Calu3 (cell line): ENCODE measurements at regions not wholly inside any gene's neighbourhood (a gene's known extent, or its start where the extent isn't known, plus 50 kb on each side); places are given as distances from the start of the nearest gene placed in this dataset.
"Not testable (repeated sequence)": the region's sequence is repeated elsewhere in the genome, so short reads cannot be mapped to it uniquely, and the experiment has no call there.

Experiments
- BruUV-seq: library from RNA; stranded (reverse); fragments of 400-500 nt; replicated peaks from 2 replicates; lab custom pipeline; 2021; lab: Mats Ljungman, UMichigan
- CTCF ChIA-PET: fragments of 300-600 bp; sonication (Branson Sonifier 250); formaldehyde crosslinking; loops from one replicate; lab custom pipeline; 2022; ENCODE audit warnings: antibody characterized with exemption; lab: Charles Lee
- DNase-seq: peaks from one replicate; pipeline ENCODE4 v3.0.0; 2022
- H3K27ac Mint-ChIP-seq: one replicate; pipeline ENCODE4 v1.8.0; 2022; ENCODE audit warnings: mixed read lengths; ENCODE audit not compliant: unreplicated experiment
- H3K27me3 Mint-ChIP-seq: one replicate; pipeline ENCODE4 v1.8.0; 2022; ENCODE audit warnings: mixed read lengths; ENCODE audit not compliant: unreplicated experiment
- H3K36me3 Mint-ChIP-seq: one replicate; pipeline ENCODE4 v1.8.0; 2022; ENCODE audit warnings: mild to moderate bottlenecking, moderate library complexity, mixed read lengths; ENCODE audit not compliant: insufficient read depth, unreplicated experiment
- H3K4me1 Mint-ChIP-seq: one replicate; pipeline ENCODE4 v1.8.0; 2022; ENCODE audit warnings: mild to moderate bottlenecking, low read depth, mixed read lengths; ENCODE audit not compliant: unreplicated experiment
- H3K4me3 Mint-ChIP-seq: one replicate; pipeline ENCODE4 v1.8.0; 2022; ENCODE audit warnings: mild to moderate bottlenecking, low read depth, moderate library complexity, mixed read lengths; ENCODE audit not compliant: unreplicated experiment
- H3K9me3 Mint-ChIP-seq: one replicate; pipeline ENCODE4 v1.8.0; 2022; ENCODE audit warnings: low read depth, mixed read lengths; ENCODE audit not compliant: unreplicated experiment
- intact Hi-C: fragments of 100-400 bp; cut with micrococcal nuclease; formaldehyde crosslinking; loops from one replicate; pipeline ENCODE4 v1.10.0; 2022; ENCODE audit not compliant: unreplicated experiment

GRCh38 chr7:150089139-150089538, 215.4 kb downstream of the ATP6V0E2 start:
- H3K4me3 Mint-ChIP-seq, H3K4me1 Mint-ChIP-seq, H3K27me3 Mint-ChIP-seq, DNase-seq, H3K27ac Mint-ChIP-seq, H3K36me3 Mint-ChIP-seq, CTCF ChIA-PET, H3K9me3 Mint-ChIP-seq, intact Hi-C loops, BruUV-seq: not testable (repeated sequence)

GRCh38 chr7:150090776-150091175, 217.0 kb downstream of the ATP6V0E2 start:
- H3K27me3 Mint-ChIP-seq, DNase-seq, intact Hi-C loops, H3K27ac Mint-ChIP-seq, H3K9me3 Mint-ChIP-seq, CTCF ChIA-PET, BruUV-seq, H3K4me1 Mint-ChIP-seq, H3K4me3 Mint-ChIP-seq, H3K36me3 Mint-ChIP-seq: not testable (repeated sequence)

GRCh38 chr7:150093897-150094296, 220.1 kb downstream of the ATP6V0E2 start:
- not testable (repeated sequence) for H3K9me3 Mint-ChIP-seq

GRCh38 chr7:150096213-150096994, 222.6 kb downstream of the ATP6V0E2 start:
- CTCF ChIA-PET, H3K4me3 Mint-ChIP-seq, H3K36me3 Mint-ChIP-seq, H3K4me1 Mint-ChIP-seq, BruUV-seq, intact Hi-C loops, DNase-seq, H3K9me3 Mint-ChIP-seq, H3K27me3 Mint-ChIP-seq, H3K27ac Mint-ChIP-seq: not testable (repeated sequence)

More at GRCh38 chr7:150093897-150094296, 220.1 kb downstream of the ATP6V0E2 start:
- H3K27ac Mint-ChIP-seq, CTCF ChIA-PET, H3K36me3 Mint-ChIP-seq, DNase-seq, BruUV-seq, intact Hi-C loops, H3K27me3 Mint-ChIP-seq, H3K4me3 Mint-ChIP-seq, H3K4me1 Mint-ChIP-seq: not testable (repeated sequence)

GRCh38 chr7:150098592-150098991, 224.6 kb upstream of the LRRC61 start:
- H3K27ac Mint-ChIP-seq, H3K4me3 Mint-ChIP-seq, H3K36me3 Mint-ChIP-seq, DNase-seq, intact Hi-C loops, H3K9me3 Mint-ChIP-seq, H3K4me1 Mint-ChIP-seq, H3K27me3 Mint-ChIP-seq, CTCF ChIA-PET, BruUV-seq: not testable (repeated sequence)

GRCh38 chr7:150101282-150101681, 221.9 kb upstream of the LRRC61 start:
- H3K27me3 Mint-ChIP-seq, CTCF ChIA-PET, H3K27ac Mint-ChIP-seq, intact Hi-C loops, H3K4me1 Mint-ChIP-seq, H3K36me3 Mint-ChIP-seq, BruUV-seq, DNase-seq, H3K9me3 Mint-ChIP-seq, H3K4me3 Mint-ChIP-seq: not testable (repeated sequence)

GRCh38 chr7:150107283-150107682, 215.9 kb upstream of the LRRC61 start:
- H3K4me1 Mint-ChIP-seq, BruUV-seq, DNase-seq, intact Hi-C loops, H3K9me3 Mint-ChIP-seq, H3K27ac Mint-ChIP-seq, CTCF ChIA-PET, H3K36me3 Mint-ChIP-seq, H3K27me3 Mint-ChIP-seq, H3K4me3 Mint-ChIP-seq: not testable (repeated sequence)

- BruUV-seq, H3K27me3 Mint-ChIP-seq, H3K9me3 Mint-ChIP-seq, intact Hi-C loops, H3K27ac Mint-ChIP-seq, H3K36me3 Mint-ChIP-seq, CTCF ChIA-PET, H3K4me3 Mint-ChIP-seq, H3K4me1 Mint-ChIP-seq: not testable (repeated sequence)
- peak; percentile 7 for DNase-seq
Measured at GRCh38 chr7:150110375-150110820, 212.8 kb upstream of the LRRC61 start.

- BruUV-seq, CTCF ChIA-PET, intact Hi-C loops, H3K9me3 Mint-ChIP-seq, H3K27ac Mint-ChIP-seq, H3K27me3 Mint-ChIP-seq, H3K36me3 Mint-ChIP-seq, H3K4me3 Mint-ChIP-seq, H3K4me1 Mint-ChIP-seq, DNase-seq: not testable (repeated sequence)
Measured at GRCh38 chr7:150110882-150111281, 212.3 kb upstream of the LRRC61 start.

GRCh38 chr7:150111373-150112139, 211.6 kb upstream of the LRRC61 start:
- H3K27me3 Mint-ChIP-seq, H3K4me3 Mint-ChIP-seq, BruUV-seq, CTCF ChIA-PET, H3K27ac Mint-ChIP-seq, H3K9me3 Mint-ChIP-seq, intact Hi-C loops, H3K4me1 Mint-ChIP-seq, H3K36me3 Mint-ChIP-seq, DNase-seq: not testable (repeated sequence)
